OCI-LY3 (cell line): ENCODE measurements at regions not wholly inside any gene's neighbourhood (a gene's known extent, or its start where the extent isn't known, plus 50 kb on each side); places are given as distances from the start of the nearest gene placed in this dataset.

Experiments
- CTCF ChIP-seq: fragments of 200-600, 300-600 bp; sonication (generic); IDR thresholded peaks from 2 replicates; pipeline ENCODE4 v1.5.1; 2014; ENCODE audit warnings: antibody characterized with exemption, low read length, low read depth
- EZH2phosphoT487 ChIP-seq: fragments of 200-600 bp; shearing (Covaris generic); IDR thresholded peaks from 2 replicates; pipeline ENCODE4 v1.6.1; 2018; ENCODE audit warnings: antibody characterized with exemption, mixed run types, low read depth

- TF ChIP-seq CTCF (no peak), EZH2phosphoT487 (no peak)
Measured at GRCh38 chr10:131784363-131785120, 116.3 kb upstream of the PPP2R2D start.
